ENCODE measurements at regions not wholly inside any gene's neighbourhood (a gene's known extent, or its start where the extent isn't known, plus 50 kb on each side); places are given as distances from the start of the nearest gene placed in this dataset.

GRCh38 chr6:159470397-159470796, 222.6 kb downstream of the SOD2 start:
- no peak overlapping the region for H3K4me3 ChIP-seq (ENCODE audit: low read length)
- no peak for DNase-seq (ENCODE audit: low read depth)
- TF ChIP-seq CTCF (conservative IDR thresholded peaks at IDR 0.05; ENCODE audit: low read depth, low read length) = no peak

GRCh38 chr6:159469443-159469842, 223.6 kb downstream of the SOD2 start:
- DNase-seq (ENCODE audit: low read depth) = no peak
- no peak for TF ChIP-seq CTCF (conservative IDR thresholded peaks at IDR 0.05; ENCODE audit: low read depth, low read length)
- H3K4me3 ChIP-seq (ENCODE audit: low read length) = no peak overlapping the region

DNA sequence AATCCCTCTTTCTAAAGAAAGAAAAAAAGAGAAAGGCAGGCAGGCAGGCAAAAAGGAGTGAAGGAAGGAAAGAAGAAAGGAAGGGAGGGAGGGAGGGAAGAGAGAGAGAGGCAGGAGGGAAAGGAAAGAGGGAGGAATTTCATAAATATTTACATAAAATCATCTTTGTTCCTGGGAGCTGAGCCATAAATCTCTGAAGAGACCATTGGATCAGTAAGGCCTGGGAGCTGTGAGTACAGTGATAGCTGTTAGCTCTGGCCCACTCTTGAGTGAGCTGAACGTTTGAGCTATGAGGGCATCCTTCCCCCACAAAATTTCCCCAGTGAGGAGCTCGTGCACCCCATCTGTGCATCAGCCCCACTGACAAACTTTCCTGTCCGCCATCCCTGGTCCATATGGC, 224.0 kb downstream of the SOD2 start:
- no peak overlapping the region for H3K4me3 ChIP-seq (ENCODE audit: low read length)
- TF ChIP-seq CTCF (conservative IDR thresholded peaks at IDR 0.05; ENCODE audit: low read depth, low read length) = no peak
- DNase-seq (ENCODE audit: low read depth) = no peak

DNA sequence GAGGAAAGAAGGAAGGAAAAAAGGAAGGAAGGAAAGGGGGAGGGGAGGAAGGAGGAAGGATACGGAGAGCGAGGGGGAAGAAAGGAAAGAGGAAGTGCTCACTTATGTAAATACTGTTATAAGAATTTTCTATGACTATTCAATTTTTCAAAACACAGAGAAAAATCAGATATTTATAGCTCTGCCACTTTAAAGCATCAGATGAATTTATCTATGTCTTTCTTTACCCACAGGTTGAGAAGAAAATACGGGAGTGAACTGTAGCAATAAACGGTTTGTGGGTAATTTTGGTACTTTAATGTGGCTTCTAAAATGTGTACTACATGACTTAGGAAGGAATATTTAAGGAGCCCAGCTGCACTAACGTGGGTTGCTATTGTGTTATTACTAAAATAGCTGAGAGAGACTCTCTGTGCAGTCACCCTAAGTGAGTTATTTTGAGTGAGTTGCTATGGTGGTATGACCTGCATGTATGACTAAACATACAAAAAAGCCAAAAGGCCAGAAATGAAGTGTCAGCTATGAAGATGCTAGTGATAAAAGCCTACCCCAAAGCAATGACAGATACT, 225.5 kb downstream of the SOD2 start:
- no peak overlapping the region for H3K4me3 ChIP-seq (ENCODE audit: low read length)
- TF ChIP-seq CTCF (conservative IDR thresholded peaks at IDR 0.05; ENCODE audit: low read depth, low read length) = no peak
- no peak for DNase-seq (ENCODE audit: low read depth)

GRCh38 chr6:159466926-159467325, 226.1 kb downstream of the SOD2 start:
- no peak overlapping the region for H3K4me3 ChIP-seq (ENCODE audit: low read length)
- DNase-seq (ENCODE audit: low read depth) = no peak
- TF ChIP-seq CTCF (conservative IDR thresholded peaks at IDR 0.05; ENCODE audit: low read depth, low read length) = no peak

DNA sequence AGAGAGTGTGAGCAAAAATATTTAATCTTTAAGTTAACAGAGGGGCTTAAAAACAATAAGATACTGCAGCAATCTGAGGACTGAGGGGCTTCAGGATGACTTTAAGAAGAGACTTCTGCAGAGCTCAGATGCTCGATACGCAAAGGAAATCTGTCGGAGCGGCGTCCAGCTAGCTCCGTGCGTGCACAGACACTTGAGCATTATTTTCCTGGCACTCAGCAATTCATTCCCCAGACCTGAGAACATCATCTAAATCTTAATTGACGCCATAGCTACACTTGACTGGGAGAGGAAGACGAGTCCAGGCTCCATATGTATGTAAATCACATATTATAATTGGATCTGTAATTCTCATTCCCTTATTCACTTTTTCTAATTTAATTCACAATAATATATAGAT, 228.2 kb downstream of the SOD2 start:
- no peak for TF ChIP-seq CTCF (conservative IDR thresholded peaks at IDR 0.05; ENCODE audit: low read depth, low read length)
- no peak overlapping the region for H3K4me3 ChIP-seq (ENCODE audit: low read length)
- DNase-seq (ENCODE audit: low read depth) = no peak

DNA sequence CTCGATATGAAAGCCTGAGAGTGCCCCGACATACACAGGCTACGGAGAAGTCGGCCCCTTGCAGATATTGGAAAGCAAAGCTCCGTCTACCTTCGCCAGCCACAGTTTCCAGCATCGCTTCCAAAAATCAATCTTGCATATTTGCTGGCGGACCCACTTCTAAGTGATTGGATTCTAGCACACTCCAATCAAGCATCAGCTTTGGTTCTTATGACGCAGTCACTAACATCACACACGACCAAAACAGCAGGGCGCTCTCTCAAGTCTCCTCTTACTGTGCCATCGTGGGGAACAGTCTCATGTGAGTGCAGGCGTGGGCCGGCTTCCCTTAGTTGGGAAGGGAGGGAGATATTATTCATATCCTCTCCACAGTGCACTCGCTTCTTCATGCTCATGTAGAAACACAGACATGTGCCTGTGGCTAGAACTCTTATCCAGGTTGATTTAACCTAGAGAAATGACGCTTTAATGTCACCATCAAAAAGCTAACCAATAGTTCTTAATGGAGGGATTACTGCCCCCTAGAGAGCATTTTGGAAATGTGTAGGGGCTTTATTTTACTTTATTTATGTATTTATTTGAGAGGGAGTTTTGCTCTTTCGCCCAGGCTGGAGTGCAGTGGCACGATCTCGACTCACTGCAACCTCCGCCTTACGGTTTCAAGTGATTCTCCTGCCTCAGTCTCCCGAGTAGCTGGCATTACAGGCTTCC, 229.8 kb downstream of the SOD2 start:
- TF ChIP-seq CTCF (conservative IDR thresholded peaks at IDR 0.05; ENCODE audit: low read depth, low read length) = peak; percentile 56
- DNase-seq (ENCODE audit: low read depth) = no peak
- H3K4me3 ChIP-seq (ENCODE audit: low read length) = no peak overlapping the region

Data from retinal pigment epithelial cell (primary cell).